Liver (tissue), 3 donors: ENCODE measurements at regions not wholly inside any gene's neighbourhood (a gene's known extent, or its start where the extent isn't known, plus 50 kb on each side); places are given as distances from the start of the nearest gene placed in this dataset.

Experiments
- CTCF ChIP-seq: fragments of 150-350 bp; IDR thresholded peaks from 2 replicates; pipeline ENCODE4 v1.5.1; 2017; ENCODE audit warnings: improper control_type of control experiment, low read depth, low read length; ENCODE audit not compliant: missing input control
- EGR1 ChIP-seq, 2 donors: IDR thresholded peaks; 2 replicates each; pipeline ENCODE4 v1.6.1; 2016 to 2018; ENCODE audit warnings: antibody characterized with exemption in 2 of 2, low read depth in 2 of 2
- FOXA1 ChIP-seq: IDR thresholded peaks from 2 replicates; pipeline ENCODE4 v1.6.1; 2016; ENCODE audit warnings: antibody characterized with exemption
- GABPA ChIP-seq, 2 donors: IDR thresholded peaks in 1 of 2; conservative IDR thresholded peaks in 1 of 2; 2 replicates each; pipeline ENCODE4 v1.6.1; 2016; ENCODE audit warnings: antibody characterized with exemption in 2 of 2, mild to moderate bottlenecking in 1 of 2, moderate library complexity in 1 of 2
- HNF4A ChIP-seq, 2 donors: conservative IDR thresholded peaks; 2 replicates each; pipeline ENCODE4 v1.6.1; 2016; ENCODE audit warnings: antibody characterized with exemption in 2 of 2, mild to moderate bottlenecking in 2 of 2
- MAX ChIP-seq: IDR thresholded peaks from 2 replicates; pipeline ENCODE4 v1.6.1; 2016; ENCODE audit warnings: antibody characterized with exemption
- RAD21 ChIP-seq, 2 donors: IDR thresholded peaks; 2 replicates each; pipeline ENCODE4 v1.6.1; 2016; ENCODE audit warnings: antibody characterized with exemption in 2 of 2, mild to moderate bottlenecking in 2 of 2
- REST ChIP-seq: IDR thresholded peaks from 2 replicates; pipeline ENCODE4 v1.6.1; 2016; ENCODE audit warnings: antibody characterized with exemption, mild to moderate bottlenecking
- SP1 ChIP-seq: IDR thresholded peaks from 2 replicates; pipeline ENCODE4 v1.6.1; 2018; ENCODE audit warnings: antibody characterized with exemption, mild to moderate bottlenecking
- TAF1 ChIP-seq: conservative IDR thresholded peaks from 2 replicates; pipeline ENCODE4 v1.6.1; 2016; ENCODE audit warnings: antibody characterized with exemption, mild to moderate bottlenecking
- ZBTB33 ChIP-seq: IDR thresholded peaks from 2 replicates; pipeline ENCODE4 v1.6.1; 2016; ENCODE audit warnings: antibody characterized with exemption
- donor health status: healthy.
- donor health status: healthy.

GRCh38 chr11:95565724-95566141 lies 223.8 kb downstream of the FAM76B start:
- TF ChIP-seq CTCF (no peak), TAF1 (no peak), FOXA1 (no peak), RAD21 (IDR thresholded peaks at IDR 0.05) (no peak), MAX (no peak), EGR1 (IDR thresholded peaks at IDR 0.05; ENCODE audit: low read depth in 2 of 2) (no peak), SP1 (no peak), ZBTB33 (no peak), GABPA (IDR thresholded peaks at IDR 0.05 in 1 of 2, conservative IDR thresholded peaks at IDR 0.05 in 1 of 2) (no peak), HNF4A (conservative IDR thresholded peaks at IDR 0.05) (no peak), REST (no peak)
